HCT116 (cell line): ENCODE measurements at regions not wholly inside any gene's neighbourhood (a gene's known extent, or its start where the extent isn't known, plus 50 kb on each side); places are given as distances from the start of the nearest gene placed in this dataset.

Experiments used
- ATAC-seq: fragments of 200-7000 bp; cut with Tn5 transposase; 2 replicates; pipeline ENCODE4 v1.9.1; 2020; ENCODE audit warnings: mild to moderate bottlenecking, moderate library complexity
- BruUV-seq: library from RNA; stranded (reverse); fragments of 400-500 nt; replicated peaks from 2 replicates; lab custom pipeline; 2021; lab: Mats Ljungman, UMichigan
- CTCF ChIA-PET: fragments of 300-600 bp; sonication (Branson Sonifier 250); formaldehyde crosslinking; loops from one replicate; lab custom pipeline; 2021; ENCODE audit warnings: antibody characterized with exemption; lab: Charles Lee
- POLR2A ChIA-PET: fragments of 300-600, 350-600 bp; sonication (Branson Sonifier 250); formaldehyde crosslinking; loops from one replicate; lab custom pipeline; 2021; ENCODE audit warnings: antibody characterized with exemption; lab: Charles Lee
- RAD21 ChIA-PET, 2 experiments: fragments of 300-600 bp; sonication (Branson Sonifier 250); formaldehyde crosslinking; loops; one replicate each; lab custom pipeline; 2023; ENCODE audit warnings: low total read pairs in 2 of 2; ENCODE audit not compliant: uncharacterized antibody in 2 of 2, unreplicated experiment in 2 of 2, low non-redundant PET in 1 of 2; lab: Charles Lee
- DNase-seq: peaks from one replicate; pipeline ENCODE4 v3.0.0-alpha.2; 2010; ENCODE audit warnings: low read depth, low spot score
- H2AFZ ChIP-seq: fragments of 200-600 bp; shearing (Covaris generic), sonication (generic); 2 replicates; pipeline ENCODE4 v1.6.1; 2017; ENCODE audit warnings: low read depth, mixed run types, mixed read lengths, antibody characterized with exemption, low read length; ENCODE audit not compliant: poor library complexity, severe bottlenecking
- H3K27ac ChIP-seq: 2 replicates; pipeline ENCODE4 v1.5.1; 2012; ENCODE audit warnings: low read depth, low read length
- H3K27me3 ChIP-seq: fragments of 200-600 bp; sonication (generic); 2 replicates; pipeline ENCODE4 v1.6.1; 2016; ENCODE audit warnings: mixed run types, low read length, mixed read lengths; ENCODE audit not compliant: insufficient read depth
- H3K36me3 ChIP-seq, 2 experiments: fragments of 200-500 bp in 1 of 2; fragments of 200-600 bp in 1 of 2; sonication (Bioruptor generic) in 1 of 2; sonication (generic) in 1 of 2; 2 replicates each; pipeline versions ENCODE4 v1.5.1 to v1.6.1; 2014 to 2016; ENCODE audit warnings: low read length in 2 of 2, inconsistent platforms in 1 of 2, mixed read lengths in 1 of 2, mixed run types in 1 of 2; ENCODE audit not compliant: insufficient read depth in 2 of 2, control insufficient read depth in 1 of 2
- H3K4me1 ChIP-seq, 2 experiments: fragments of 200-600 bp in 1 of 2; sonication (generic) in 1 of 2; 2 replicates each; pipeline versions ENCODE4 v1.5.1 to v1.6.1; 2012 to 2017; ENCODE audit warnings: low read length in 2 of 2, inconsistent platforms in 1 of 2, mild to moderate bottlenecking in 1 of 2, mixed read lengths in 1 of 2, mixed run types in 1 of 2, moderate library complexity in 1 of 2; ENCODE audit not compliant: insufficient read depth in 2 of 2, control insufficient read depth in 1 of 2
- H3K4me2 ChIP-seq: fragments of 200-600 bp; sonication (generic); 2 replicates; pipeline ENCODE4 v1.6.1; 2017; ENCODE audit warnings: mixed run types, low read length, mixed read lengths
- H3K4me3 ChIP-seq, 2 experiments: fragments of 200-600 bp in 1 of 2; sonication (generic) in 1 of 2; replicated peaks in 1 of 2; 2 replicates each; pipeline ENCODE4 v1.5.1; 2011 to 2016; ENCODE audit warnings: low read length in 2 of 2, control low read depth in 1 of 2, low read depth in 1 of 2, mild to moderate bottlenecking in 1 of 2, mixed read lengths in 1 of 2, mixed run types in 1 of 2
- H3K79me2 ChIP-seq: fragments of 200-600 bp; sonication (generic); 2 replicates; pipeline ENCODE4 v1.6.1; 2017; ENCODE audit warnings: mild to moderate bottlenecking, mixed run types, low read length, moderate library complexity, mixed read lengths; ENCODE audit not compliant: insufficient read depth
- H3K9ac ChIP-seq: fragments of 200-600 bp; sonication (generic); 2 replicates; pipeline ENCODE4 v1.6.1; 2016; ENCODE audit warnings: low read length, mixed read lengths
- H3K9me2 ChIP-seq: fragments of 200-600 bp; sonication (generic), shearing (Covaris generic); 2 replicates; pipeline ENCODE4 v1.6.1; 2017; ENCODE audit warnings: mixed run types, mild to moderate bottlenecking, moderate library complexity; ENCODE audit not compliant: insufficient read depth
- H3K9me3 ChIP-seq, 2 experiments: fragments of 200-500 bp in 1 of 2; fragments of 200-600 bp in 1 of 2; sonication (Bioruptor generic) in 1 of 2; sonication (generic) in 1 of 2; 2 replicates each; pipeline ENCODE4 v1.6.1; 2014 to 2017; ENCODE audit warnings: low read length in 2 of 2, mixed read lengths in 2 of 2, inconsistent platforms in 1 of 2, low read depth in 1 of 2, mild to moderate bottlenecking in 1 of 2, mixed run types in 1 of 2, moderate library complexity in 1 of 2; ENCODE audit not compliant: control insufficient read depth in 1 of 2, insufficient read depth in 1 of 2
- H4K20me1 ChIP-seq: fragments of 200-600 bp; sonication (generic), shearing (Covaris generic); 2 replicates; pipeline ENCODE4 v1.6.1; 2017; ENCODE audit warnings: mixed run types, mild to moderate bottlenecking, moderate library complexity; ENCODE audit not compliant: insufficient read depth
- CBX3 ChIP-seq: IDR thresholded peaks from 2 replicates; pipeline ENCODE4 v1.6.1; 2012; ENCODE audit warnings: low read depth
- CEBPB ChIP-seq: IDR thresholded peaks from 2 replicates; pipeline ENCODE4 v1.6.1; 2012; ENCODE audit warnings: low read depth
- EGR1 ChIP-seq: IDR thresholded peaks from 2 replicates; pipeline ENCODE4 v1.6.1; 2012; ENCODE audit warnings: low read depth
- EZH2 ChIP-seq: fragments of 200-600 bp; sonication (generic); IDR thresholded peaks from 2 replicates; pipeline ENCODE4 v1.6.1; 2017; ENCODE audit warnings: antibody characterized with exemption, mixed run types
- EZH2phosphoT487 ChIP-seq: fragments of 200-600 bp; IDR thresholded peaks from 2 replicates; pipeline ENCODE4 v1.6.1; 2018; ENCODE audit warnings: antibody characterized with exemption, borderline replicate concordance
- FOSL1 ChIP-seq: IDR thresholded peaks from 2 replicates; pipeline ENCODE4 v1.6.1; 2012; ENCODE audit warnings: low read depth
- JUND ChIP-seq: IDR thresholded peaks from 2 replicates; pipeline ENCODE4 v1.6.1; 2012
- POLR2A ChIP-seq: IDR thresholded peaks from 2 replicates; pipeline ENCODE4 v1.7.0; 2011; ENCODE audit warnings: borderline replicate concordance; ENCODE audit not compliant: insufficient read depth, insufficient read length; ENCODE audit errors: extremely low read depth
- POLR2AphosphoS5 ChIP-seq: IDR thresholded peaks from 2 replicates; pipeline ENCODE4 v1.6.1; 2011; ENCODE audit warnings: mild to moderate bottlenecking, low read depth, low read length, moderate library complexity
- RAD21 ChIP-seq: IDR thresholded peaks from 2 replicates; pipeline ENCODE4 v1.6.1; 2012; ENCODE audit warnings: low read depth, mild to moderate bottlenecking
- SP1 ChIP-seq: IDR thresholded peaks from 2 replicates; pipeline ENCODE4 v1.6.1; 2012; ENCODE audit warnings: low read depth
- TCF7L2 ChIP-seq: IDR thresholded peaks from 2 replicates; pipeline ENCODE4 v1.7.0; 2011; ENCODE audit warnings: borderline replicate concordance, inconsistent platforms; ENCODE audit not compliant: insufficient read depth, insufficient read length; ENCODE audit errors: extremely low read depth
- YY1 ChIP-seq: IDR thresholded peaks from 2 replicates; pipeline ENCODE4 v1.6.1; 2011; ENCODE audit warnings: low read length, low read depth, moderate library complexity, mild to moderate bottlenecking; ENCODE audit not compliant: insufficient replicate concordance; ENCODE audit errors: extremely low read depth
- ZFX ChIP-seq: fragments of 450-650 bp; IDR thresholded peaks from 2 replicates; pipeline ENCODE4 v1.6.1; 2017
- ZNF274 ChIP-seq: fragments of 200-500 bp; sonication (Bioruptor generic); IDR thresholded peaks from 2 replicates; pipeline ENCODE4 v1.6.1; 2014; ENCODE audit warnings: mild to moderate bottlenecking, low read depth, low read length, inconsistent platforms
- intact Hi-C: fragments of 100-400 bp; cut with micrococcal nuclease; formaldehyde crosslinking; loops from 2 replicates; pipeline ENCODE4 v1.10.0; 2022
- TF ChIP-seq, protein P1 (sequence below), 3 experiments: fragments of 200-600 bp in 1 of 3; sonication (generic) in 1 of 3; IDR thresholded peaks in 2 of 3; conservative IDR thresholded peaks in 1 of 3; 2 replicates each; pipeline ENCODE4 v1.5.1; 2012 to 2017; ENCODE audit warnings: low read depth in 2 of 3, low read length in 2 of 3, antibody characterized with exemption in 1 of 3, borderline replicate concordance in 1 of 3, control low read depth in 1 of 3, mild to moderate bottlenecking in 1 of 3, mixed read lengths in 1 of 3, mixed run types in 1 of 3, moderate library complexity in 1 of 3; ENCODE audit not compliant: insufficient read depth in 1 of 3
- TF ChIP-seq, protein P2 (sequence below): IDR thresholded peaks from 2 replicates; pipeline ENCODE4 v1.6.1; 2012; ENCODE audit warnings: low read depth
- TF ChIP-seq, protein P3 (sequence below): IDR thresholded peaks from 2 replicates; pipeline ENCODE4 v1.6.1; 2012
- TF ChIP-seq, protein P4 (sequence below): IDR thresholded peaks from 2 replicates; pipeline ENCODE4 v1.6.1; 2012
- TF ChIP-seq, protein P5 (sequence below): IDR thresholded peaks from 2 replicates; pipeline ENCODE4 v1.6.1; 2011; ENCODE audit warnings: mild to moderate bottlenecking, low read length, moderate library complexity; ENCODE audit not compliant: insufficient replicate concordance; ENCODE audit errors: extremely low read depth

DNA sequence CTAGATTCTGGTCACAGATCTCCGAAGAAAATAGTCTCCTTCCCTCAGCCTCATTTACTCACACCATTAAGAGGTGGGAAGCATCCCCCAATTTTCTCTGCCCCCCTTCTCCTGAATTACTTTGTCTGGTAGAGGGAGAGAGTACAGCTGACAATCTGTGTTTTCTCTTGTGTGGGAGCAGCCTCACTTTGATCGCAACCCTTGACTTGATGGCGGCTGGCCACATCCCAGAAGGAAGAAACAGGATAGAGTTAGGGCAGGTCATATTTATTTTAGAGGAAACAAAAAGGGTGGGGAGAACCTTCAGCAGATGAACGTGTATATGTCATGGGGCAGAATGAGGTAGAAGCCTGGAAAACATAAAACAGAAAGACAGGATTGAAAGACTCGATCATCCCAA is 82.4 kb upstream of the FAM171A1 start:
- no peaks in the 10 kb centered on the region for H3K79me2 ChIP-seq
- H3K27ac ChIP-seq, result no peak overlapping the region
- peaks cover 52% of the 10 kb centered on the region for H3K27me3 ChIP-seq
- no peak overlapping the region for H3K4me2 ChIP-seq
- no peak for ATAC-seq
- ChIA-PET RAD21 (no interaction called here), CTCF (no interaction called here)
- H3K9me2 ChIP-seq, result no peaks in the 10 kb centered on the region
- no peaks in the 10 kb centered on the region for H3K4me1 ChIP-seq
- H3K9me3 ChIP-seq, result no peaks in the 10 kb centered on the region
- H2AFZ ChIP-seq, result no peak overlapping the region
- no peak overlapping the region for H3K4me3 ChIP-seq
- no peak overlapping the region for H3K9ac ChIP-seq
- BruUV-seq, result no TSS peak
- intact Hi-C loops, result no loop called here
- H4K20me1 ChIP-seq, result no peaks in the 10 kb centered on the region
- TF ChIP-seq POLR2A, result no peak
- TF ChIP-seq, protein P1, sequence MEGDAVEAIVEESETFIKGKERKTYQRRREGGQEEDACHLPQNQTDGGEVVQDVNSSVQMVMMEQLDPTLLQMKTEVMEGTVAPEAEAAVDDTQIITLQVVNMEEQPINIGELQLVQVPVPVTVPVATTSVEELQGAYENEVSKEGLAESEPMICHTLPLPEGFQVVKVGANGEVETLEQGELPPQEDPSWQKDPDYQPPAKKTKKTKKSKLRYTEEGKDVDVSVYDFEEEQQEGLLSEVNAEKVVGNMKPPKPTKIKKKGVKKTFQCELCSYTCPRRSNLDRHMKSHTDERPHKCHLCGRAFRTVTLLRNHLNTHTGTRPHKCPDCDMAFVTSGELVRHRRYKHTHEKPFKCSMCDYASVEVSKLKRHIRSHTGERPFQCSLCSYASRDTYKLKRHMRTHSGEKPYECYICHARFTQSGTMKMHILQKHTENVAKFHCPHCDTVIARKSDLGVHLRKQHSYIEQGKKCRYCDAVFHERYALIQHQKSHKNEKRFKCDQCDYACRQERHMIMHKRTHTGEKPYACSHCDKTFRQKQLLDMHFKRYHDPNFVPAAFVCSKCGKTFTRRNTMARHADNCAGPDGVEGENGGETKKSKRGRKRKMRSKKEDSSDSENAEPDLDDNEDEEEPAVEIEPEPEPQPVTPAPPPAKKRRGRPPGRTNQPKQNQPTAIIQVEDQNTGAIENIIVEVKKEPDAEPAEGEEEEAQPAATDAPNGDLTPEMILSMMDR (IDR thresholded peaks at IDR 0.05 in 2 of 3, conservative IDR thresholded peaks at IDR 0.05 in 1 of 3; ENCODE audit: borderline replicate concordance in 1 of 3, insufficient read depth in 1 of 3, low read depth in 2 of 3, low read length in 2 of 3), result no peak
- TF ChIP-seq TCF7L2, result no peak
- no peak for TF ChIP-seq EZH2phosphoT487
- TF ChIP-seq, protein P2, sequence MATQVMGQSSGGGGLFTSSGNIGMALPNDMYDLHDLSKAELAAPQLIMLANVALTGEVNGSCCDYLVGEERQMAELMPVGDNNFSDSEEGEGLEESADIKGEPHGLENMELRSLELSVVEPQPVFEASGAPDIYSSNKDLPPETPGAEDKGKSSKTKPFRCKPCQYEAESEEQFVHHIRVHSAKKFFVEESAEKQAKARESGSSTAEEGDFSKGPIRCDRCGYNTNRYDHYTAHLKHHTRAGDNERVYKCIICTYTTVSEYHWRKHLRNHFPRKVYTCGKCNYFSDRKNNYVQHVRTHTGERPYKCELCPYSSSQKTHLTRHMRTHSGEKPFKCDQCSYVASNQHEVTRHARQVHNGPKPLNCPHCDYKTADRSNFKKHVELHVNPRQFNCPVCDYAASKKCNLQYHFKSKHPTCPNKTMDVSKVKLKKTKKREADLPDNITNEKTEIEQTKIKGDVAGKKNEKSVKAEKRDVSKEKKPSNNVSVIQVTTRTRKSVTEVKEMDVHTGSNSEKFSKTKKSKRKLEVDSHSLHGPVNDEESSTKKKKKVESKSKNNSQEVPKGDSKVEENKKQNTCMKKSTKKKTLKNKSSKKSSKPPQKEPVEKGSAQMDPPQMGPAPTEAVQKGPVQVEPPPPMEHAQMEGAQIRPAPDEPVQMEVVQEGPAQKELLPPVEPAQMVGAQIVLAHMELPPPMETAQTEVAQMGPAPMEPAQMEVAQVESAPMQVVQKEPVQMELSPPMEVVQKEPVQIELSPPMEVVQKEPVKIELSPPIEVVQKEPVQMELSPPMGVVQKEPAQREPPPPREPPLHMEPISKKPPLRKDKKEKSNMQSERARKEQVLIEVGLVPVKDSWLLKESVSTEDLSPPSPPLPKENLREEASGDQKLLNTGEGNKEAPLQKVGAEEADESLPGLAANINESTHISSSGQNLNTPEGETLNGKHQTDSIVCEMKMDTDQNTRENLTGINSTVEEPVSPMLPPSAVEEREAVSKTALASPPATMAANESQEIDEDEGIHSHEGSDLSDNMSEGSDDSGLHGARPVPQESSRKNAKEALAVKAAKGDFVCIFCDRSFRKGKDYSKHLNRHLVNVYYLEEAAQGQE, result no peak
- TF ChIP-seq JUND, result no peak
- no peak for TF ChIP-seq EZH2
- no peak for TF ChIP-seq EGR1
- no peak for TF ChIP-seq CEBPB
- TF ChIP-seq ZFX, result no peak
- TF ChIP-seq YY1, result no peak
- TF ChIP-seq ZNF274, result no peak
- no peak for TF ChIP-seq FOSL1
- TF ChIP-seq, protein P3, sequence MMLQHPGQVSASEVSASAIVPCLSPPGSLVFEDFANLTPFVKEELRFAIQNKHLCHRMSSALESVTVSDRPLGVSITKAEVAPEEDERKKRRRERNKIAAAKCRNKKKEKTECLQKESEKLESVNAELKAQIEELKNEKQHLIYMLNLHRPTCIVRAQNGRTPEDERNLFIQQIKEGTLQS, result no peak
- TF ChIP-seq RAD21, result no peak
- TF ChIP-seq, protein P4, sequence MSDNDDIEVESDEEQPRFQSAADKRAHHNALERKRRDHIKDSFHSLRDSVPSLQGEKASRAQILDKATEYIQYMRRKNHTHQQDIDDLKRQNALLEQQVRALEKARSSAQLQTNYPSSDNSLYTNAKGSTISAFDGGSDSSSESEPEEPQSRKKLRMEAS, result no peak
- no peak for TF ChIP-seq POLR2AphosphoS5
- TF ChIP-seq SP1, result no peak
- TF ChIP-seq CBX3, result no peak
- TF ChIP-seq, protein P5, sequence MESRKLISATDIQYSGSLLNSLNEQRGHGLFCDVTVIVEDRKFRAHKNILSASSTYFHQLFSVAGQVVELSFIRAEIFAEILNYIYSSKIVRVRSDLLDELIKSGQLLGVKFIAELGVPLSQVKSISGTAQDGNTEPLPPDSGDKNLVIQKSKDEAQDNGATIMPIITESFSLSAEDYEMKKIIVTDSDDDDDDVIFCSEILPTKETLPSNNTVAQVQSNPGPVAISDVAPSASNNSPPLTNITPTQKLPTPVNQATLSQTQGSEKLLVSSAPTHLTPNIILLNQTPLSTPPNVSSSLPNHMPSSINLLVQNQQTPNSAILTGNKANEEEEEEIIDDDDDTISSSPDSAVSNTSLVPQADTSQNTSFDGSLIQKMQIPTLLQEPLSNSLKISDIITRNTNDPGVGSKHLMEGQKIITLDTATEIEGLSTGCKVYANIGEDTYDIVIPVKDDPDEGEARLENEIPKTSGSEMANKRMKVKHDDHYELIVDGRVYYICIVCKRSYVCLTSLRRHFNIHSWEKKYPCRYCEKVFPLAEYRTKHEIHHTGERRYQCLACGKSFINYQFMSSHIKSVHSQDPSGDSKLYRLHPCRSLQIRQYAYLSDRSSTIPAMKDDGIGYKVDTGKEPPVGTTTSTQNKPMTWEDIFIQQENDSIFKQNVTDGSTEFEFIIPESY, result no peak
- TF ChIP-seq, all 23 proteins: peak for 0
- DNase-seq, result no peak
- no peaks in the 10 kb centered on the region for H3K36me3 ChIP-seq
- POLR2A ChIA-PET, result no interaction called here
